Heart left ventricle (tissue), 13 donors: ENCODE measurements at regions not wholly inside any gene's neighbourhood (a gene's known extent, or its start where the extent isn't known, plus 50 kb on each side); places are given as distances from the start of the nearest gene placed in this dataset.

Source experiments
- POLR2A ChIP-seq, 2 donors: fragments of 450-650 bp; IDR thresholded peaks; one replicate each; pipeline ENCODE4 v1.6.1; 2017; ENCODE audit warnings: antibody characterized with exemption in 2 of 2, mild to moderate bottlenecking in 2 of 2, moderate library complexity in 2 of 2
- TF ChIP-seq, protein P1 (sequence below), 12 donors: fragments of 200-600 bp; sonication (generic) in 4 of 12; IDR thresholded peaks; one replicate each; pipeline versions ENCODE4 v1.5.0 to v1.8.0; 2018 to 2022; ENCODE audit warnings: antibody characterized with exemption in 12 of 12, mild to moderate bottlenecking in 5 of 12
- donor health status: ischemic (EF 13 %, LVEDD 7.1; RV severe dilation, severe dysfunction).
- donor health status: DM: no; HTN: yes; CAD: no.
- donor health status: DM: no; HTN: no; CAD: no.
- donor health status: ischemic (EF 25% LVEDD 6.9; RV normal size, moderate dysfunction).
- donor health status: ischemic (EF 25% LVEDD 5.7; RV mildly dilated, moderate dysfunction).
- donor health status: ischemic (EF 35%, LVEDD 5.7; RV mildly dilated, moderate dysfunction).
- donor health status: nonischemic (EF 11% LVEDD 7.7; RV severe dilation, severe dysfunction).
- donor health status: DM: yes; HTN: yes; CAD: no.
- donor health status: PGD.
- donor health status: ischemic (EF 29% LVEDD 5.4; RV normal size, mild dysfunction).
- donor health status: nonischemic (EF 23%, LVEDD 6.1; RV moderate dilation, normal function).

DNA sequence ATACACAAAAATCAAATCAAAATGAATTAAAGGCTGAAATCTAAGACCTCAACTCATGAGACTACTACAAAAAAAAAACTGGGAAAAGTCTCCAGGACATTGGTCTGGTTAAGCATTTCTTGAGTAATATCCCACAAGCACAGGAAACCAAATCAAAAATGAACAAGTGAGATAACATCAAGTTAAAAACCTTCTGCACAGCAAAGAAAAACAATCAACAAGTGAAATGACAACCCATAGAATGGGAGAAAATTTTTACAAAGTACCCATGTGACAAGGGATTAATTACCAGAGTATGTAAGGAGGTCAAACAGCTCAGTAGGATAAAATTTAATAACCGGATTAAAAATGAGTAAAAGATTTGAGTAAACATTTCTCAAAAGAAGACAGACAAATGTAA, 338.7 kb downstream of the SLC16A7 start:
- TF ChIP-seq, protein P1, sequence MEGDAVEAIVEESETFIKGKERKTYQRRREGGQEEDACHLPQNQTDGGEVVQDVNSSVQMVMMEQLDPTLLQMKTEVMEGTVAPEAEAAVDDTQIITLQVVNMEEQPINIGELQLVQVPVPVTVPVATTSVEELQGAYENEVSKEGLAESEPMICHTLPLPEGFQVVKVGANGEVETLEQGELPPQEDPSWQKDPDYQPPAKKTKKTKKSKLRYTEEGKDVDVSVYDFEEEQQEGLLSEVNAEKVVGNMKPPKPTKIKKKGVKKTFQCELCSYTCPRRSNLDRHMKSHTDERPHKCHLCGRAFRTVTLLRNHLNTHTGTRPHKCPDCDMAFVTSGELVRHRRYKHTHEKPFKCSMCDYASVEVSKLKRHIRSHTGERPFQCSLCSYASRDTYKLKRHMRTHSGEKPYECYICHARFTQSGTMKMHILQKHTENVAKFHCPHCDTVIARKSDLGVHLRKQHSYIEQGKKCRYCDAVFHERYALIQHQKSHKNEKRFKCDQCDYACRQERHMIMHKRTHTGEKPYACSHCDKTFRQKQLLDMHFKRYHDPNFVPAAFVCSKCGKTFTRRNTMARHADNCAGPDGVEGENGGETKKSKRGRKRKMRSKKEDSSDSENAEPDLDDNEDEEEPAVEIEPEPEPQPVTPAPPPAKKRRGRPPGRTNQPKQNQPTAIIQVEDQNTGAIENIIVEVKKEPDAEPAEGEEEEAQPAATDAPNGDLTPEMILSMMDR (IDR thresholded peaks at IDR 0.05), result no peak
- no peak for TF ChIP-seq POLR2A (IDR thresholded peaks at IDR 0.05)
